T-cell (primary cell): ENCODE measurements at regions not wholly inside any gene's neighbourhood (a gene's known extent, or its start where the extent isn't known, plus 50 kb on each side); places are given as distances from the start of the nearest gene placed in this dataset.

Experiments
- ATAC-seq, 4 experiments: fragments of 200-7000 bp in 3 of 4; fragments of 150-1000 bp in 1 of 4; cut with Tn5 transposase; replicated peaks in 1 of 4; 1 replicate in 3 of 4; 2 replicates in 1 of 4; pipeline ENCODE4 v1.10.0; 2021; ENCODE audit warnings: moderate library complexity in 3 of 4, mild to moderate bottlenecking in 2 of 4, moderate number of reproducible peaks in 1 of 4
- CTCF ChIA-PET, 2 donors: fragments of 300-600 bp; sonication (Branson Sonifier 250); formaldehyde crosslinking; loops; one replicate each; lab custom pipeline; 2022; ENCODE audit warnings: antibody characterized with exemption in 2 of 2; lab: Charles Lee
- POLR2A ChIA-PET, 2 donors: fragments of 300-600 bp; sonication (Branson Sonifier 250); formaldehyde crosslinking; loops; one replicate each; lab custom pipeline; 2022; ENCODE audit warnings: antibody characterized with exemption in 2 of 2; lab: Charles Lee
- DNase-seq, 35 experiments: peaks; one replicate each; pipeline versions ENCODE4 v3.0.0 to v3.0.0-alpha.2; 2013 to 2023
- H3K27ac ChIP-seq: one replicate; pipeline ENCODE4 v1.5.1; 2013; ENCODE audit warnings: low read length
- H3K27me3 ChIP-seq, 2 experiments: replicated peaks in 1 of 2; 1 replicate in 1 of 2; 2 replicates in 1 of 2; pipeline versions ENCODE4 v1.6.1 to v1.7.0; 2013; ENCODE audit warnings: low read length in 1 of 2, mixed read lengths in 1 of 2; ENCODE audit not compliant: control insufficient read depth in 2 of 2, insufficient read depth in 2 of 2; ENCODE audit errors: extremely low read depth in 1 of 2
- H3K36me3 ChIP-seq, 2 donors: 1 replicate in 1 of 2; 2 replicates in 1 of 2; pipeline versions ENCODE4 v1.6.1 to v1.7.0; 2013; ENCODE audit warnings: low read length in 1 of 2; ENCODE audit not compliant: control insufficient read depth in 2 of 2, insufficient read depth in 1 of 2; ENCODE audit errors: extremely low read depth in 1 of 2
- H3K4me1 ChIP-seq, 2 experiments: 1 replicate in 1 of 2; 2 replicates in 1 of 2; pipeline versions ENCODE4 v1.6.1 to v1.7.0; 2013; ENCODE audit warnings: low read length in 2 of 2, mixed read lengths in 1 of 2; ENCODE audit not compliant: insufficient read depth in 2 of 2, control insufficient read depth in 1 of 2; ENCODE audit errors: extremely low read depth in 1 of 2
- H3K4me3 ChIP-seq, 2 donors: 1 replicate in 1 of 2; 2 replicates in 1 of 2; pipeline versions ENCODE4 v1.5.1 to v1.7.0; 2013; ENCODE audit warnings: mild to moderate bottlenecking in 2 of 2, low read length in 1 of 2, moderate library complexity in 1 of 2; ENCODE audit not compliant: control insufficient read depth in 1 of 2; ENCODE audit errors: extremely low read depth in 1 of 2
- H3K9me3 ChIP-seq: 2 replicates; pipeline ENCODE4 v1.7.0; 2013
- H3K27ac Mint-ChIP-seq, 2 donors: one replicate each; pipeline ENCODE4 v1.8.0; 2020 to 2021; ENCODE audit warnings: mild to moderate bottlenecking in 2 of 2, mixed read lengths in 2 of 2
- H3K27me3 Mint-ChIP-seq, 2 donors: one replicate each; pipeline ENCODE4 v1.8.0; 2021 to 2022; ENCODE audit warnings: mixed read lengths in 2 of 2
- H3K36me3 Mint-ChIP-seq: one replicate; pipeline ENCODE4 v1.8.0; 2021; ENCODE audit warnings: mixed read lengths
- H3K4me1 Mint-ChIP-seq, 3 donors: one replicate each; pipeline ENCODE4 v1.8.0; 2020 to 2022; ENCODE audit warnings: mixed read lengths in 3 of 3, mild to moderate bottlenecking in 1 of 3
- H3K4me3 Mint-ChIP-seq, 3 donors: one replicate each; pipeline ENCODE4 v1.8.0; 2020 to 2022; ENCODE audit warnings: mild to moderate bottlenecking in 3 of 3, mixed read lengths in 3 of 3, moderate library complexity in 3 of 3
- H3K9me3 Mint-ChIP-seq, 3 donors: one replicate each; pipeline ENCODE4 v1.8.0; 2020 to 2022; ENCODE audit warnings: mixed read lengths in 3 of 3
- WGBS: methylation state at CpG from one replicate; pipeline ENCODE4 v1.1.5; 2013; ENCODE audit warnings: missing lambda C conversion rate; ENCODE audit not compliant: insufficient coverage; 5-methylcytosine and 5-hydroxymethylcytosine counted together

- Histone ChIP-seq H3K36me3 (no peaks in the 10 kb centered on the region), H3K9me3 (no peaks in the 10 kb centered on the region), H3K27ac (no peak overlapping the region), H3K27me3 (peaks cover 0 to 3% of the 10 kb centered on the region in 2 experiments), H3K4me1 (no peaks in the 10 kb centered on the region), H3K4me3 (no peak overlapping the region)
- DNase-seq, result peak in 1 of 35 experiments; percentile 35
- no peak overlapping the region for H3K27ac Mint-ChIP-seq
- ChIA-PET CTCF (no interaction called here), POLR2A (interaction anchor here in 1 of 2 donors (0.7 kb wide), 1 partner anchor 619 kb away, joined by 3 read pairs; no protein-coding TSS in a partner anchor)
- no peaks in the 10 kb centered on the region for H3K36me3 Mint-ChIP-seq
- no peak for ATAC-seq
- peaks cover 28 to 45% of the 10 kb centered on the region in 2 donors for H3K27me3 Mint-ChIP-seq
- no peaks in the 10 kb centered on the region for H3K4me1 Mint-ChIP-seq
- H3K4me3 Mint-ChIP-seq, result no peak overlapping the region
- 0% methylated on average over 5 of the region's 8 CpGs for WGBS
- no peaks in the 10 kb centered on the region for H3K9me3 Mint-ChIP-seq
Measured at GRCh38 chr3:130276203-130276803, 69.2 kb upstream of the COL6A5 start.

DNA sequence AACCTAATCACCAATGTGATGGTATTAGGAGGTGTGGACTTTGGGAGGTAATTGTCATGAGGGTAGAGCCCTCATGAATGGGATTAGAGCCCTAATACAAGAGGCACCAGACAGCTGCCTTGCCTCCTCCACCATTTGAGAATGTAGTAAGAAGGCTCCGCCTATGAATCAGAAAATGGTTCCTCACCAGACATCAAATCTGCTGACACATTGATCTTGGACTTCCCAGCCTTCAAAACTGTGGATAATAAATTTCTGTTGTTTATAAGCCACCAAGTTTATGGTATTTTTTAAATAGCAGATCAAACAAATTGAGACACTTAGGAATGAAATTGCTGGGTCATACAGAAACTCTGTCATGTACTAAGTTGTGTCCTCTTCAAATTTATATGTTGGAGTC, 56.8 kb upstream of the COL6A5 start:
- H3K9me3 Mint-ChIP-seq, result no peaks in the 10 kb centered on the region
- no peak overlapping the region for H3K4me3 Mint-ChIP-seq
- H3K36me3 Mint-ChIP-seq, result no peaks in the 10 kb centered on the region
- peaks cover 13 to 25% of the 10 kb centered on the region in 2 donors for H3K27me3 Mint-ChIP-seq
- no peaks in the 10 kb centered on the region for H3K4me1 Mint-ChIP-seq
- CTCF ChIA-PET, result no interaction called here
- POLR2A ChIA-PET, result no interaction called here
- ATAC-seq (no peak), DNase-seq (no peak)
- Histone ChIP-seq H3K27me3 (peaks cover 0 to 9% of the 10 kb centered on the region in 2 experiments), H3K36me3 (no peaks in the 10 kb centered on the region), H3K4me3 (no peak overlapping the region), H3K27ac (no peak overlapping the region), H3K4me1 (no peaks in the 10 kb centered on the region), H3K9me3 (no peaks in the 10 kb centered on the region)
- no peak overlapping the region for H3K27ac Mint-ChIP-seq
- no CpG with 5 or more reads among the region's 1 CpG for WGBS

DNA sequence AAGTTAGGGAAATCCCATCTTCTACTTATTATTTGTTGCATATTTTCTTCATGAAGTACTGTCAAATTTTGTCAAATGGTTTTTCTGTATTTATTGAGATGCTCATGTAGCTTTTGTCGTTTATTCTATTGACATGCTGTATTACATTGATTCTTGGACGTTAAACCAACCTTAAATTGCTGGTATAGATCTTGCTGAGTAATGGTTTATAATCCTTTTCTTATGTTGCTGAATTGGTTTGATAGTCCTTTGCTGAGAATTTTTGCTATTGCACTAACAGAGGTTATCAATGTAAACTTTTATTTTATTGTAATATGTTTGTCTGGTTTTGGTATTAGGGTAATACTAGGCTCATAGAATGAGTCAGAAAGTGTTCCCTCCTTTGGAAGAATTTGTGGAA, 54.3 kb upstream of the COL6A5 start:
- ATAC-seq (no peak), DNase-seq (no peak)
- H3K27me3 Mint-ChIP-seq, result peaks cover 17 to 30% of the 10 kb centered on the region in 2 donors
- WGBS, result 100% methylated on average over 1 of the region's 2 CpGs
- Histone ChIP-seq H3K27ac (no peak overlapping the region), H3K4me3 (no peak overlapping the region), H3K4me1 (no peaks in the 10 kb centered on the region), H3K9me3 (no peaks in the 10 kb centered on the region), H3K27me3 (peaks cover 0 to 9% of the 10 kb centered on the region in 2 experiments), H3K36me3 (no peaks in the 10 kb centered on the region)
- no peak overlapping the region for H3K4me3 Mint-ChIP-seq
- H3K36me3 Mint-ChIP-seq, result no peaks in the 10 kb centered on the region
- POLR2A ChIA-PET, result no interaction called here
- CTCF ChIA-PET, result no interaction called here
- H3K27ac Mint-ChIP-seq, result no peak overlapping the region
- no peaks in the 10 kb centered on the region for H3K4me1 Mint-ChIP-seq
- peaks cover 0 to 7% (median 0%) of the 10 kb centered on the region in 3 donors for H3K9me3 Mint-ChIP-seq

- Histone ChIP-seq H3K4me3 (no peak overlapping the region), H3K27me3 (peaks cover 0 to 9% of the 10 kb centered on the region in 2 experiments), H3K36me3 (no peaks in the 10 kb centered on the region), H3K27ac (no peak overlapping the region), H3K9me3 (no peaks in the 10 kb centered on the region), H3K4me1 (no peaks in the 10 kb centered on the region)
- Mint-ChIP-seq H3K4me1 (no peaks in the 10 kb centered on the region), H3K27me3 (peaks cover 22 to 30% of the 10 kb centered on the region in 2 donors), H3K4me3 (no peak overlapping the region), H3K9me3 (peaks cover 0 to 8% (median 0%) of the 10 kb centered on the region in 3 donors), H3K27ac (no peak overlapping the region), H3K36me3 (no peaks in the 10 kb centered on the region)
- ChIA-PET CTCF (no interaction called here), POLR2A (no interaction called here)
- ATAC-seq (no peak), DNase-seq (no peak)
Measured at GRCh38 chr3:130293247-130293646, 52.2 kb upstream of the COL6A5 start.
